Activated CD8-positive, alpha-beta memory T cell treated with anti-CD3 and anti-CD28 coated beads, Interleukin-2, amount 50 U/mL, for 1 hour (primary cell): ENCODE measurements at regions not wholly inside any gene's neighbourhood (a gene's known extent, or its start where the extent isn't known, plus 50 kb on each side); places are given as distances from the start of the nearest gene placed in this dataset.

Source experiments
- DNase-seq: peaks from one replicate; pipeline ENCODE4 v3.0.0-alpha.2; 2020; ENCODE audit errors: extremely low read depth

GRCh38 chr12:45669792-45670191 lies 59.7 kb upstream of the ARID2 start:
- DNase-seq: no peak

- DNase-seq: no peak
Measured at GRCh38 chr12:45670346-45671065, 59.0 kb upstream of the ARID2 start.

DNA sequence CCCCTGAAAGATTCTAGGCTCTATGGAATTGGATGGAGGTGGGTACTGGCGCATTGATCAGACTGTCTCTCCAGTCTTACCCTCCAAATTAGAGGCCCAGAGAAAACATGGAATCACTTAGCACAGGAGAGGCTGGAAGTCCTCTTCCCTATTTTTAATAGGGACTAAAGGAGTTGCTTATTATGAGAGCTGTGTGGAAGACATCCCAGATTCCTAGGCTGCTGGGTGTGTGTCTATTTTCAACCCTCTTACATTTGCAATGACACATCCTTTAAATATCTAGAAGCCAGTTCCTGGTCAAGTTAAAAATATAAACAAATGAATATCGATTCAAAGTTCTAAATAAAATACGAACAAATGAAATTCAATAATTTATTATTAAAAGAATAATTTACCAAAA lies 58.3 kb upstream of the ARID2 start:
- no peak for DNase-seq

- no peak for DNase-seq
Measured at GRCh38 chr12:45674181-45674977, 55.1 kb upstream of the ARID2 start.

DNA sequence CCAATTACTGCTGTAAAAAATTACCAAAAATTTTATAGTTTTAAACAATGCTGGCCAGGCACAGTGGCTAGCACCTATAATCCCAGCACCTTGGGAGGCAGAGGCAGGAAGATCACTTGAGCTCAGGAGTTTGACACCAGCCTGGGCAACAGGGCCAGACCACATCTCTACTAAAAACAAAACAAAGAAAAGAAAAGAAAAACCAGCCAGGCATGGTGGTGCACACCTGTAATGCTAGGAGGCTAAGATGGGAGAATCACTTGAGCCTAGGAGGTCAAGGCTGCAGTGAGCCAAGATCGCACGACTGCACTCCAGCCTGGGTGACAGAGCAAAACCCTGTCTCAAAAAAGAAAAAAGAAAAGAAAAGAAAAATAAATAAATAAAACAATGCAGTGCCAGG lies 54.0 kb upstream of the ARID2 start:
- no peak for DNase-seq
